K562 (cell line): ENCODE measurements at regions not wholly inside any gene's neighbourhood (a gene's known extent, or its start where the extent isn't known, plus 50 kb on each side); places are given as distances from the start of the nearest gene placed in this dataset.

Experiments used
- ATAC-seq: fragments of 200-7000 bp; cut with Tn5 transposase; 3 replicates; pipeline ENCODE4 v1.9.1; 2020; ENCODE audit warnings: moderate library complexity
- BruUV-seq: library from RNA; stranded (reverse); fragments of 400-500 nt; replicated peaks from 2 replicates; lab custom pipeline; 2021; lab: Mats Ljungman, UMichigan
- CTCF ChIA-PET: fragments of 300-600 bp; formaldehyde crosslinking; extraction: SDS; loops from one replicate; lab custom pipeline; 2021; ENCODE audit warnings: low intra/inter-chr PET ratio; lab: Yijun Ruan, JAX
- POLR2A ChIA-PET: fragments of 300-600, 350-650 bp; sonication (Branson Sonifier 250); formaldehyde crosslinking; extraction: SDS; loops from one replicate; lab custom pipeline; 2021; ENCODE audit warnings: antibody characterized with exemption, inconsistent platforms; lab: Yijun Ruan, JAX
- DNase-seq, 4 experiments: peaks; one replicate each; pipeline versions ENCODE4 v3.0.0 to v3.0.0-alpha.2; 2011 to 2018; ENCODE audit warnings: low spot score in 3 of 4, mixed read lengths in 3 of 4; ENCODE audit errors: extremely low read depth in 1 of 4
- FAIRE-seq: peaks from 2 replicates; lab custom pipeline; 2011; peaks lifted over from hg19 to GRCh38; lab: Jason Lieb, UNC
- H2AFZ ChIP-seq: 2 replicates; pipeline ENCODE4 v1.6.0; 2011; ENCODE audit warnings: low read depth, low read length, control low read depth, inconsistent platforms
- H3K27ac ChIP-seq: fragments of 200-600 bp; 3 replicates; pipeline ENCODE4 v1.8.0; 2011; ENCODE audit warnings: low read depth, mild to moderate bottlenecking, control low read depth, inconsistent platforms, low read length, moderate library complexity, mixed read lengths; ENCODE audit errors: extremely low read depth
- H3K27me3 ChIP-seq, 2 experiments: fragments of 300-600 bp in 1 of 2; 2 replicates in 1 of 2; 3 replicates in 1 of 2; pipeline versions ENCODE4 v1.6.0 to v1.8.0; 2011; ENCODE audit warnings: inconsistent platforms in 2 of 2, low read length in 2 of 2, mild to moderate bottlenecking in 1 of 2, mixed read lengths in 1 of 2, moderate library complexity in 1 of 2; ENCODE audit not compliant: control insufficient read depth in 2 of 2, insufficient read depth in 2 of 2
- H3K36me3 ChIP-seq: fragments of 300-600 bp; 3 replicates; pipeline ENCODE4 v1.8.0; 2011; ENCODE audit warnings: mild to moderate bottlenecking, low read length, inconsistent platforms; ENCODE audit not compliant: control insufficient read depth, insufficient read depth
- H3K4me1 ChIP-seq, 2 experiments: fragments of 200-600 bp in 1 of 2; replicated peaks in 1 of 2; 2 replicates in 1 of 2; 3 replicates in 1 of 2; pipeline versions ENCODE4 v1.5.1 to v1.8.0; 2011; ENCODE audit warnings: inconsistent platforms in 2 of 2, low read length in 2 of 2, mild to moderate bottlenecking in 1 of 2, mixed read lengths in 1 of 2, moderate library complexity in 1 of 2; ENCODE audit not compliant: control insufficient read depth in 2 of 2, insufficient read depth in 2 of 2
- H3K4me2 ChIP-seq: 2 replicates; pipeline ENCODE4 v1.6.1; 2011; ENCODE audit warnings: low read length, control low read depth, inconsistent platforms, mixed read lengths; ENCODE audit not compliant: insufficient read depth
- H3K4me3 ChIP-seq: fragments of 200-600 bp; sonication (generic), shearing (Covaris generic); 2 replicates; pipeline ENCODE4 v1.5.1; 2016; ENCODE audit warnings: control low read depth, inconsistent platforms
- H3K79me2 ChIP-seq: fragments of 200-600 bp; 3 replicates; pipeline ENCODE4 v1.8.0; 2011; ENCODE audit warnings: low read length, inconsistent platforms; ENCODE audit not compliant: control insufficient read depth, insufficient read depth
- H3K9ac ChIP-seq, 2 experiments: 2 replicates each; pipeline versions ENCODE4 v1.6.0 to v1.6.1; 2011; ENCODE audit warnings: low read depth in 2 of 2, low read length in 2 of 2, control low read depth in 1 of 2, inconsistent platforms in 1 of 2, mild to moderate bottlenecking in 1 of 2, mixed read lengths in 1 of 2; ENCODE audit not compliant: insufficient read depth in 1 of 2
- H3K9me1 ChIP-seq: one replicate; pipeline ENCODE4 v1.6.0; 2011; ENCODE audit warnings: inconsistent platforms, mild to moderate bottlenecking, low read length, moderate library complexity; ENCODE audit not compliant: control insufficient read depth, insufficient read depth
- H3K9me3 ChIP-seq: replicated peaks from 2 replicates; pipeline ENCODE4 v1.5.1; 2011; ENCODE audit warnings: low read depth, low read length, inconsistent platforms; ENCODE audit not compliant: control insufficient read depth, insufficient read depth
- H4K20me1 ChIP-seq: replicated peaks from 2 replicates; pipeline ENCODE4 v1.6.1; 2011; ENCODE audit warnings: low read length, inconsistent platforms, mixed read lengths; ENCODE audit not compliant: control insufficient read depth, insufficient read depth
- ARID1B ChIP-seq: fragments of 450-650 bp; IDR thresholded peaks from 2 replicates; pipeline ENCODE4 v1.6.1; 2016; ENCODE audit warnings: antibody characterized with exemption, mild to moderate bottlenecking, inconsistent platforms
- CHAMP1 ChIP-seq: fragments of 450-650 bp; IDR thresholded peaks from 2 replicates; pipeline ENCODE4 v1.6.1; 2016; ENCODE audit warnings: mild to moderate bottlenecking
- CTBP1 ChIP-seq: fragments of 450-650 bp; IDR thresholded peaks from 2 replicates; pipeline ENCODE4 v1.6.1; 2016; ENCODE audit warnings: borderline replicate concordance
- ELK3 ChIP-seq: fragments of 450-650 bp; formaldehyde crosslinking; IDR thresholded peaks from 2 replicates; pipeline ENCODE4 v1.4.0; 2020; ENCODE audit warnings: mild to moderate bottlenecking
- MEIS2 ChIP-seq: fragments of 450-650 bp; IDR thresholded peaks from 2 replicates; pipeline ENCODE4 v1.6.1; 2014; ENCODE audit warnings: mild to moderate bottlenecking; ENCODE audit not compliant: partially characterized antibody
- NFE2L1 ChIP-seq: fragments of 450-650 bp; IDR thresholded peaks from 2 replicates; pipeline ENCODE4 v1.6.1; 2016; ENCODE audit warnings: missing genetic modification characterization, low read depth, mild to moderate bottlenecking, missing compliant biosample characterization, moderate library complexity, borderline replicate concordance
- PKNOX1 ChIP-seq: fragments of 450-650 bp; IDR thresholded peaks from 2 replicates; pipeline ENCODE4 v1.6.1; 2016
- POU5F1 ChIP-seq: fragments of 150-350 bp; IDR thresholded peaks from 2 replicates; pipeline ENCODE4 v1.6.1; 2014; ENCODE audit warnings: borderline replicate concordance, low read length, low read depth, mild to moderate bottlenecking; ENCODE audit not compliant: partially characterized antibody
- TAL1 ChIP-seq: fragments of 450-650 bp; IDR thresholded peaks from 2 replicates; pipeline ENCODE4 v1.6.1; 2016; ENCODE audit warnings: mild to moderate bottlenecking
- ZNF274 ChIP-seq: IDR thresholded peaks from 2 replicates; pipeline ENCODE4 v1.6.1; 2011; ENCODE audit warnings: low read depth, mild to moderate bottlenecking, low read length, moderate library complexity, borderline replicate concordance
- ZNF57 ChIP-seq: fragments of 450-650 bp; formaldehyde crosslinking; IDR thresholded peaks from 2 replicates; pipeline ENCODE4 v1.4.0; 2020; ENCODE audit warnings: mild to moderate bottlenecking, moderate library complexity
- WGBS: fragments of 100-300 bp; shearing (Covaris generic); methylation state at CpG from one replicate; pipeline ENCODE4 v1.1.6; 2016; ENCODE audit warnings: low coverage, mixed read lengths; ENCODE audit not compliant: insufficient coverage; ENCODE audit errors: missing lambda C conversion rate; 5-methylcytosine and 5-hydroxymethylcytosine counted together
- in situ Hi-C: fragments of 300-500 bp; cut with MboI; formaldehyde crosslinking; loops from 4 replicates; pipeline ENCODE4 v1.15.0; 2018; ENCODE audit warnings: inconsistent platforms, mixed read lengths
- intact Hi-C: fragments of 100-400 bp; cut with micrococcal nuclease; formaldehyde crosslinking; loops from 2 replicates; pipeline ENCODE4 v1.14.2; 2022
- TF ChIP-seq, protein P1 (sequence below): sonication (generic); formaldehyde crosslinking; IDR thresholded peaks from 2 replicates; pipeline ENCODE4 v1.4.0; 2020; ENCODE audit warnings: mild to moderate bottlenecking, missing genetic modification reagents
- TF ChIP-seq, protein P2 (sequence below), 3 experiments: IDR thresholded peaks in 2 of 3; conservative IDR thresholded peaks in 1 of 3; 2 replicates each; pipeline ENCODE4 v1.5.1; 2011 to 2012; ENCODE audit warnings: low read length in 3 of 3, mild to moderate bottlenecking in 3 of 3, control low read depth in 2 of 3, improper control_type of control experiment in 1 of 3, inconsistent platforms in 1 of 3, low read depth in 1 of 3, mixed read lengths in 1 of 3, moderate library complexity in 1 of 3; ENCODE audit not compliant: insufficient read depth in 2 of 3

DNA sequence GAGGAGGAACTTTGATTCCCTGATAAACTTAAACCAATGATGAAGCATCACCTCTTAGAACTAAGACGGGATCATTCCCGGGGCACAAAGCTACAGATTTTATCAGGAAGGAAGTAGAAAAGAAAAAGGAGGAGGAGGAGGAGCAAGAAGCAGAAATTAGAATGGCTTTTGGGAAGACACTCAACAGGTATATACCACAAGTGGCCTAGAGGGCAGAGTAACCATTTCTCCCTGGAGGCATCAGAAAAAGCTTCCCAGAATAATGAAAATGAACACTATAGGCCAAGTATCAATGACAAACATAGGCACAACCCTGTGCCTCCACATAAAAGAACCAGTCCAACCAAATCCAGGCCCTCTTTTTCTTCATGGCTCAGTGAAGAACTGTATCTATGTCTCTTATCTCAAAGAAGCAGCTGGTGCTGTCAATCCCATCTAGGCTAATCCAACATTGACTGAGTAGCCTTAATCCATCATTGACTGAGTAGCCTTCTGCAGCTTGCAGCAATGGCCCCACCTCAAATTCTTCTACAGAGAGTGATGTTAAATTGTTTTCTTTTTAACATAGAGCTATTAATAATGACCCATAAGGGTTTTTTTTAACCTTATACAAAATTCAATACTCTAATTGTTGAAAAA lies 178.8 kb upstream of the KIF2A start:
- intact Hi-C loops, result no loop called here
- CTCF ChIA-PET, result no interaction called here
- BruUV-seq, result no TSS peak
- TF ChIP-seq PKNOX1 (0 out of 2 replicates have a peak, but pooled peaks have one; percentile 19), ARID1B (0 out of 2 replicates have a peak, but pooled peaks have one; percentile 14), TAL1 (peak; percentile 23; the same call in 1 of the 2 replicates), ZNF274 (no peak), MEIS2 (peak; percentile 72), NFE2L1 (tag) (no peak), CTBP1 (no peak), ZNF57 (CRISPR knock-in tag) (no peak), ELK3 (CRISPR knock-in tag) (no peak), POU5F1 (no peak), CHAMP1 (no peak)
- TF ChIP-seq, protein P1, sequence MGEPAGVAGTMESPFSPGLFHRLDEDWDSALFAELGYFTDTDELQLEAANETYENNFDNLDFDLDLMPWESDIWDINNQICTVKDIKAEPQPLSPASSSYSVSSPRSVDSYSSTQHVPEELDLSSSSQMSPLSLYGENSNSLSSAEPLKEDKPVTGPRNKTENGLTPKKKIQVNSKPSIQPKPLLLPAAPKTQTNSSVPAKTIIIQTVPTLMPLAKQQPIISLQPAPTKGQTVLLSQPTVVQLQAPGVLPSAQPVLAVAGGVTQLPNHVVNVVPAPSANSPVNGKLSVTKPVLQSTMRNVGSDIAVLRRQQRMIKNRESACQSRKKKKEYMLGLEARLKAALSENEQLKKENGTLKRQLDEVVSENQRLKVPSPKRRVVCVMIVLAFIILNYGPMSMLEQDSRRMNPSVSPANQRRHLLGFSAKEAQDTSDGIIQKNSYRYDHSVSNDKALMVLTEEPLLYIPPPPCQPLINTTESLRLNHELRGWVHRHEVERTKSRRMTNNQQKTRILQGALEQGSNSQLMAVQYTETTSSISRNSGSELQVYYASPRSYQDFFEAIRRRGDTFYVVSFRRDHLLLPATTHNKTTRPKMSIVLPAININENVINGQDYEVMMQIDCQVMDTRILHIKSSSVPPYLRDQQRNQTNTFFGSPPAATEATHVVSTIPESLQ (CRISPR knock-in tag), result no peak
- TF ChIP-seq, protein P2, sequence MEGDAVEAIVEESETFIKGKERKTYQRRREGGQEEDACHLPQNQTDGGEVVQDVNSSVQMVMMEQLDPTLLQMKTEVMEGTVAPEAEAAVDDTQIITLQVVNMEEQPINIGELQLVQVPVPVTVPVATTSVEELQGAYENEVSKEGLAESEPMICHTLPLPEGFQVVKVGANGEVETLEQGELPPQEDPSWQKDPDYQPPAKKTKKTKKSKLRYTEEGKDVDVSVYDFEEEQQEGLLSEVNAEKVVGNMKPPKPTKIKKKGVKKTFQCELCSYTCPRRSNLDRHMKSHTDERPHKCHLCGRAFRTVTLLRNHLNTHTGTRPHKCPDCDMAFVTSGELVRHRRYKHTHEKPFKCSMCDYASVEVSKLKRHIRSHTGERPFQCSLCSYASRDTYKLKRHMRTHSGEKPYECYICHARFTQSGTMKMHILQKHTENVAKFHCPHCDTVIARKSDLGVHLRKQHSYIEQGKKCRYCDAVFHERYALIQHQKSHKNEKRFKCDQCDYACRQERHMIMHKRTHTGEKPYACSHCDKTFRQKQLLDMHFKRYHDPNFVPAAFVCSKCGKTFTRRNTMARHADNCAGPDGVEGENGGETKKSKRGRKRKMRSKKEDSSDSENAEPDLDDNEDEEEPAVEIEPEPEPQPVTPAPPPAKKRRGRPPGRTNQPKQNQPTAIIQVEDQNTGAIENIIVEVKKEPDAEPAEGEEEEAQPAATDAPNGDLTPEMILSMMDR (IDR thresholded peaks at IDR 0.05 in 2 of 3, conservative IDR thresholded peaks at IDR 0.05 in 1 of 3; ENCODE audit: insufficient read depth in 2 of 3, low read depth in 1 of 3, low read length in 3 of 3), result no peak

More for the DNA sequence above, 178.8 kb upstream of the KIF2A start:
- 0% methylated on average over 2 of the region's 2 CpGs for WGBS
- FAIRE-seq, result no peak
- Histone ChIP-seq H3K9ac (no peak overlapping the region), H3K9me1 (no peaks in the 10 kb centered on the region), H3K4me1 (no peaks in the 10 kb centered on the region), H2AFZ (no peak overlapping the region), H3K79me2 (no peaks in the 10 kb centered on the region), H3K27ac (no peak overlapping the region), H3K4me2 (no peak overlapping the region), H3K27me3 (no peaks in the 10 kb centered on the region), H3K9me3 (no peaks in the 10 kb centered on the region), H3K36me3 (no peaks in the 10 kb centered on the region), H3K4me3 (no peak overlapping the region), H4K20me1 (no peaks in the 10 kb centered on the region)
- POLR2A ChIA-PET, result interaction anchor here (0.6 to 0.8 kb wide), 2 partner anchors 14 to 217 kb away, joined by 3 read pairs; no protein-coding TSS in a partner anchor
- in situ Hi-C loops, result no loop called here
- ATAC-seq, result no peak
- peak in 1 of 4 experiments; percentile 8 for DNase-seq
